ENCODE measurements at regions not wholly inside any gene's neighbourhood (a gene's known extent, or its start where the extent isn't known, plus 50 kb on each side); places are given as distances from the start of the nearest gene placed in this dataset.
"Not testable (repeated sequence)": the region's sequence is repeated elsewhere in the genome, so short reads cannot be mapped to it uniquely, and the experiment has no call there.

GRCh38 chr6:27002447-27002846, 245.1 kb upstream of the PRSS16 start:
- H3K36me3 ChIP-seq: no peaks in the 10 kb centered on the region
- H3K9me3 ChIP-seq: no peaks in the 10 kb centered on the region
- no peak for DNase-seq (ENCODE audit: extremely low spot score in 2 of 2)
- intact Hi-C loops (cut with DNase I): no loop called here
- H3K4me3 ChIP-seq: no peak overlapping the region
- H3K27me3 ChIP-seq: no peaks in the 10 kb centered on the region
- H3K4me1 ChIP-seq: no peaks in the 10 kb centered on the region
- H3K27ac ChIP-seq: no peak overlapping the region
- no peak for TF ChIP-seq CTCF (IDR thresholded peaks at IDR 0.05)
- no peak for TF ChIP-seq POLR2A (IDR thresholded peaks at IDR 0.05)
- TF ChIP-seq POLR2AphosphoS5 (IDR thresholded peaks at IDR 0.05; ENCODE audit: insufficient read depth in 1 of 2, low read depth in 1 of 2): no peak

GRCh38 chr6:27007020-27007419, 240.5 kb upstream of the PRSS16 start:
- Histone ChIP-seq H3K36me3 (no peaks in the 10 kb centered on the region), H3K9me3 (no peaks in the 10 kb centered on the region), H3K4me1 (no peaks in the 10 kb centered on the region), H3K27me3 (no peaks in the 10 kb centered on the region), H3K27ac (no peak overlapping the region), H3K4me3 (no peak overlapping the region)
- TF ChIP-seq CTCF (IDR thresholded peaks at IDR 0.05) (no peak), POLR2AphosphoS5 (IDR thresholded peaks at IDR 0.05; ENCODE audit: insufficient read depth in 1 of 2, low read depth in 1 of 2) (no peak), POLR2A (IDR thresholded peaks at IDR 0.05) (no peak)
- no peak for DNase-seq (ENCODE audit: extremely low spot score in 2 of 2)
- intact Hi-C loops (cut with DNase I): no loop called here

DNA sequence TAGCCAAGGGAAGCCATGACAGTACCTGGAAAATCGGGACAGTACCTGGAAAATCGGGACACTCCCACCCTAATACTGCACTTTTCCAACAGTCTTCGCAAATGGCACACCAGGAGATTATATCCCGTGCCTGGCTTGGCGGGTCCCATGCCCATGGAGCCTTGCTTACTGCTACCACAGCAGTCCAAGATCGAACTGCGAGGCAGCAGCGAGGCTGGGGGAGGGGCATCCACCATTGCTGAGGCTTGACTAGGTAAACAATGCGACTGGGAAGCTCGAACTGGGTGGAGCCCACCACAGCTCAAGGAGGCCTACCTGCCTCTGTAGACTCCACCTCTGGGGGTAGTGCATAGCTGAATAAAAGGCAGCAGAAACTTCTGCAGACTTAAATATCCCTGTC, 238.9 kb upstream of the PRSS16 start:
- H3K9me3 ChIP-seq; H3K27ac ChIP-seq; H3K27me3 ChIP-seq; DNase-seq (ENCODE audit: extremely low spot score in 2 of 2); H3K36me3 ChIP-seq; H3K4me1 ChIP-seq; H3K4me3 ChIP-seq; intact Hi-C loops (cut with DNase I): not testable (repeated sequence)

- intact Hi-C loops (cut with DNase I); H3K27ac ChIP-seq; H3K4me1 ChIP-seq; DNase-seq (ENCODE audit: extremely low spot score in 2 of 2); H3K4me3 ChIP-seq; H3K36me3 ChIP-seq; H3K9me3 ChIP-seq; H3K27me3 ChIP-seq: not testable (repeated sequence)
Measured at GRCh38 chr6:27014053-27014452, 233.4 kb upstream of the PRSS16 start.

DNA sequence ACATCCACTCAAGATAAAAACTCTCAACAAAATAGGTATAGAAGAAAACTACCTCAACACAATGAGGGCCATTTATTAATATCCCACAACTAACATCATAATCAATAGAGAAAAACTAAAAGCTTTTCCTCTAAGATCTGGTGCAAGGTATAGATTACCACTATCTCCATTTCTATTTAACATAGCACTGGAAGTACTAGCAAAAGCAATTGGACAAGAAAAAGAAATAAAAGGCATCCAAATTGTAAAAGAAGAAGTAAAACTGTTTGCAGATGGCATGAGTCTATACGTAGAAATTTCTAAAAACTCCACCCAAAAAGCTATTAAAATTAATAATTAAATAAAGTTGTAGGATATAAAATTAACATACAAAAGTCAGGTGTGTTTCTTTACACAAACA, 230.8 kb upstream of the PRSS16 start:
- TF ChIP-seq CTCF (IDR thresholded peaks at IDR 0.05): no peak
- no peak for TF ChIP-seq POLR2A (IDR thresholded peaks at IDR 0.05)
- H3K9me3 ChIP-seq: no peaks in the 10 kb centered on the region
- no peak for DNase-seq (ENCODE audit: extremely low spot score in 2 of 2)
- no peaks in the 10 kb centered on the region for H3K27me3 ChIP-seq
- no peak overlapping the region for H3K27ac ChIP-seq
- H3K36me3 ChIP-seq: no peaks in the 10 kb centered on the region
- H3K4me3 ChIP-seq: no peak overlapping the region
- intact Hi-C loops (cut with DNase I): no loop called here
- peaks cover 8% of the 10 kb centered on the region for H3K4me1 ChIP-seq

DNA sequence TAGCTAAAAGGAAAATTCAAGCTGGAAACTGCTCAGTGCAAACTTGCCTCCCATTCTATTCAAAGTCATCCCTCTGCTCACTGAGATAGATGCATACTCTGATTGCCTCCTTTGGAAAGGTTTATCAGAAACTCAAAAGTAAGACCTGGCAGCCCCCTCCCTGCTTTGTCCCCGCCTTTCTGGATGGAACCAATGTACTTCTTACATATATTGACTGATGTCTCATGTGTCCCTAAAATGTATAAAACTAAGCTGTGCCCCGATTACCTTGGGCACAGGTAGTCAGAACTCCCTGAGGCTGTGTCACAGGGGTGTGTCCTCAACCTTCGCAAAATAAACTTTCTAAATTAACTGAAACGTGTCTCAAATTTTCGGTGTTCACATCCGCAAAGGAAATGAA, 229.1 kb upstream of the PRSS16 start:
- H3K9me3 ChIP-seq; DNase-seq (ENCODE audit: extremely low spot score in 2 of 2); H3K4me3 ChIP-seq; H3K36me3 ChIP-seq; H3K4me1 ChIP-seq; H3K27me3 ChIP-seq; intact Hi-C loops (cut with DNase I); H3K27ac ChIP-seq: not testable (repeated sequence)
